H1 (cell line): ENCODE measurements at regions not wholly inside any gene's neighbourhood (a gene's known extent, or its start where the extent isn't known, plus 50 kb on each side); places are given as distances from the start of the nearest gene placed in this dataset.
A peak's percentile ranks its signal among the peaks of the same experiment; 100 is the strongest.

Experiments used
- CTCF ChIA-PET: fragments of 300-600 bp; sonication (Branson Sonifier 250); formaldehyde crosslinking; loops from one replicate; lab custom pipeline; 2021; ENCODE audit not compliant: partially characterized antibody; lab: Charles Lee
- POLR2A ChIA-PET: fragments of 300-600 bp; sonication (Branson Sonifier 250); formaldehyde crosslinking; loops from one replicate; lab custom pipeline; 2021; ENCODE audit warnings: inconsistent platforms; ENCODE audit not compliant: partially characterized antibody; lab: Charles Lee
- DNase-seq, 2 experiments: peaks; one replicate each; pipeline versions ENCODE4 v3.0.0 to v3.0.0-alpha.2; 2010 to 2022; ENCODE audit warnings: low spot score in 2 of 2, low read depth in 1 of 2, mixed read lengths in 1 of 2
- FAIRE-seq: peaks from 2 replicates; lab custom pipeline; 2011; peaks lifted over from hg19 to GRCh38; lab: Jason Lieb, UNC
- H2AFZ ChIP-seq: 2 replicates; pipeline ENCODE4 v1.8.1; 2012; ENCODE audit warnings: low read length, inconsistent platforms
- H2AK5ac ChIP-seq: 2 replicates; pipeline ENCODE4 v1.6.1; 2013; ENCODE audit warnings: low read depth, low read length
- H2BK120ac ChIP-seq: replicated peaks from 2 replicates; pipeline ENCODE3; 2013; ENCODE audit warnings: low read depth, low read length, inconsistent platforms
- H2BK12ac ChIP-seq: 2 replicates; pipeline ENCODE4 v1.6.1; 2013; ENCODE audit warnings: low read depth, low read length
- H2BK15ac ChIP-seq: 2 replicates; pipeline ENCODE4 v1.6.1; 2013; ENCODE audit warnings: low read length
- H2BK20ac ChIP-seq: 2 replicates; pipeline ENCODE4 v1.6.1; 2013; ENCODE audit warnings: low read length
- H2BK5ac ChIP-seq: 2 replicates; pipeline ENCODE4 v1.6.1; 2013; ENCODE audit warnings: low read depth, low read length
- H3K14ac ChIP-seq: 2 replicates; pipeline ENCODE4 v1.6.1; 2013; ENCODE audit warnings: inconsistent platforms; ENCODE audit not compliant: insufficient read length
- H3K18ac ChIP-seq: 2 replicates; pipeline ENCODE4 v1.6.1; 2013; ENCODE audit warnings: low read length; ENCODE audit errors: extremely low read depth
- H3K23ac ChIP-seq: 2 replicates; pipeline ENCODE4 v1.6.1; 2013; ENCODE audit warnings: inconsistent platforms; ENCODE audit not compliant: insufficient read length
- H3K23me2 ChIP-seq: 2 replicates; pipeline ENCODE4 v1.6.1; 2013; ENCODE audit warnings: low read depth, low read length
- H3K27ac ChIP-seq: 2 replicates; pipeline ENCODE4 v1.6.1; 2011; ENCODE audit warnings: low read depth, low read length, inconsistent platforms
- H3K27me3 ChIP-seq, 4 experiments: replicated peaks in 1 of 4; 1 replicate in 1 of 4; 2 replicates in 3 of 4; pipeline versions ENCODE4 v1.6.1 to v1.8.1; 2011 to 2013; ENCODE audit warnings: low read length in 3 of 4, mild to moderate bottlenecking in 3 of 4, inconsistent platforms in 2 of 4, mixed read lengths in 2 of 4, moderate library complexity in 1 of 4; ENCODE audit not compliant: control insufficient read depth in 3 of 4, insufficient read depth in 3 of 4; ENCODE audit errors: extremely low read depth in 1 of 4
- H3K36me3 ChIP-seq, 4 experiments: 2 replicates each; pipeline versions ENCODE4 v1.6.1 to v1.8.1; 2011 to 2013; ENCODE audit warnings: mild to moderate bottlenecking in 4 of 4, low read length in 3 of 4, moderate library complexity in 2 of 4, control low read depth in 1 of 4, inconsistent platforms in 1 of 4; ENCODE audit not compliant: insufficient read depth in 4 of 4, control insufficient read depth in 2 of 4
- H3K4ac ChIP-seq: replicated peaks from 2 replicates; pipeline ENCODE3; 2013; ENCODE audit warnings: low read length, low read depth, mixed read lengths, inconsistent platforms; ENCODE audit not compliant: insufficient read length
- H3K4me1 ChIP-seq, 4 experiments: replicated peaks in 1 of 4; 1 replicate in 1 of 4; 2 replicates in 3 of 4; pipeline versions ENCODE4 v1.6.1 to v1.8.1; 2011 to 2013; ENCODE audit warnings: low read length in 3 of 4, inconsistent platforms in 2 of 4, mixed read lengths in 1 of 4; ENCODE audit not compliant: insufficient read depth in 4 of 4, control insufficient read depth in 3 of 4
- H3K4me2 ChIP-seq, 2 experiments: 2 replicates each; pipeline versions ENCODE4 v1.6.1 to v1.8.1; 2011 to 2013; ENCODE audit warnings: low read depth in 2 of 2, low read length in 2 of 2, control low read depth in 1 of 2, inconsistent platforms in 1 of 2, mild to moderate bottlenecking in 1 of 2; ENCODE audit not compliant: insufficient read depth in 1 of 2
- H3K4me3 ChIP-seq, 4 experiments: fragments of 200-600, 300-600 bp in 1 of 4; sonication (generic), shearing (Covaris generic), sonication (Bioruptor Twin) in 1 of 4; 2 replicates each; pipeline versions ENCODE4 v1.5.1 to v1.8.1; 2011 to 2016; ENCODE audit warnings: low read length in 4 of 4, low read depth in 3 of 4, control low read depth in 2 of 4, inconsistent platforms in 2 of 4, mild to moderate bottlenecking in 2 of 4, mixed read lengths in 1 of 4, moderate library complexity in 1 of 4; ENCODE audit not compliant: insufficient read depth in 2 of 4; ENCODE audit errors: extremely low read depth in 1 of 4
- H3K56ac ChIP-seq: replicated peaks from 2 replicates; pipeline ENCODE3; 2013; ENCODE audit warnings: low read depth, mild to moderate bottlenecking, mixed read lengths, low read length, inconsistent platforms; ENCODE audit not compliant: insufficient read length
- H3K79me1 ChIP-seq: 2 replicates; pipeline ENCODE4 v1.6.1; 2013; ENCODE audit warnings: low read depth, low read length, control low read depth
- H3K79me2 ChIP-seq, 2 experiments: 2 replicates each; pipeline versions ENCODE4 v1.6.1 to v1.8.1; 2012 to 2013; ENCODE audit warnings: low read length in 2 of 2, mild to moderate bottlenecking in 2 of 2, inconsistent platforms in 1 of 2; ENCODE audit not compliant: insufficient read depth in 2 of 2, control insufficient read depth in 1 of 2
- H3K9ac ChIP-seq, 4 experiments: replicated peaks in 1 of 4; 1 replicate in 1 of 4; 2 replicates in 3 of 4; pipeline versions ENCODE4 v1.6.1 to v1.8.1; 2011 to 2013; ENCODE audit warnings: low read depth in 3 of 4, low read length in 3 of 4, control low read depth in 2 of 4, mild to moderate bottlenecking in 2 of 4, moderate library complexity in 2 of 4, inconsistent platforms in 1 of 4; ENCODE audit errors: extremely low read depth in 1 of 4
- H3K9me3 ChIP-seq, 2 experiments: 2 replicates each; pipeline versions ENCODE4 v1.6.1 to v1.8.1; 2012 to 2013; ENCODE audit warnings: mild to moderate bottlenecking in 2 of 2, moderate library complexity in 2 of 2, control low read depth in 1 of 2, inconsistent platforms in 1 of 2, low read depth in 1 of 2, low read length in 1 of 2, mixed read lengths in 1 of 2; ENCODE audit not compliant: insufficient read depth in 2 of 2
- H4K20me1 ChIP-seq, 2 experiments: replicated peaks in 1 of 2; 2 replicates each; pipeline versions ENCODE3 to v1.8.1; 2011 to 2013; ENCODE audit warnings: inconsistent platforms in 2 of 2, low read length in 2 of 2, mild to moderate bottlenecking in 1 of 2; ENCODE audit not compliant: insufficient read depth in 2 of 2, control insufficient read depth in 1 of 2
- H4K5ac ChIP-seq: 2 replicates; pipeline ENCODE4 v1.6.1; 2013; ENCODE audit warnings: low read length, low read depth, mixed read lengths, inconsistent platforms; ENCODE audit not compliant: insufficient read length
- H4K8ac ChIP-seq: 2 replicates; pipeline ENCODE4 v1.8.0; 2013; ENCODE audit warnings: mild to moderate bottlenecking, moderate library complexity, low read length, inconsistent platforms; ENCODE audit not compliant: insufficient read depth; ENCODE audit errors: extremely low read depth
- H4K91ac ChIP-seq: replicated peaks from 2 replicates; pipeline ENCODE3; 2013; ENCODE audit warnings: low read length, mixed read lengths, inconsistent platforms; ENCODE audit not compliant: insufficient read length
- BCL11A ChIP-seq, 2 experiments: IDR thresholded peaks; one replicate each; pipeline ENCODE4 v1.6.1; 2011; ENCODE audit warnings: low read depth in 2 of 2, low read length in 2 of 2, mild to moderate bottlenecking in 2 of 2
- FOSL1 ChIP-seq: IDR thresholded peaks from 2 replicates; pipeline ENCODE4 v1.6.1; 2011; ENCODE audit warnings: mild to moderate bottlenecking, low read depth, low read length, moderate library complexity; ENCODE audit not compliant: insufficient read depth
- JUND ChIP-seq: IDR thresholded peaks from 2 replicates; pipeline ENCODE4 v1.6.1; 2011; ENCODE audit warnings: mild to moderate bottlenecking, improper control_type of control experiment, low read length
- KDM4A ChIP-seq: IDR thresholded peaks from one replicate; pipeline ENCODE4 v1.7.1; 2012; ENCODE audit warnings: low read depth, mild to moderate bottlenecking, moderate library complexity, low read length, inconsistent platforms; ENCODE audit not compliant: severe bottlenecking
- SIN3A ChIP-seq, 2 experiments: IDR thresholded peaks in 1 of 2; conservative IDR thresholded peaks in 1 of 2; 2 replicates each; pipeline ENCODE4 v1.6.1; 2011 to 2012; ENCODE audit warnings: low read length in 2 of 2, improper control_type of control experiment in 1 of 2, low read depth in 1 of 2, mild to moderate bottlenecking in 1 of 2
- SP4 ChIP-seq: IDR thresholded peaks from 2 replicates; pipeline ENCODE4 v1.6.1; 2012; ENCODE audit warnings: low read length, inconsistent platforms
- SUZ12 ChIP-seq: fragments of 200-600 bp; sonication (generic); IDR thresholded peaks from 2 replicates; pipeline ENCODE4 v1.6.1; 2012; ENCODE audit warnings: mild to moderate bottlenecking, inconsistent platforms, low read length, moderate library complexity, mixed read lengths
- WGBS, 2 experiments: shearing (Covaris generic) in 1 of 2; methylation state at CpG; one replicate each; pipeline versions ENCODE4 v1.1.6 to v1.1.7; 2013 to 2015; ENCODE audit warnings: low lambda C conversion rate in 2 of 2, mixed read lengths in 2 of 2, inconsistent platforms in 1 of 2, low coverage in 1 of 2, missing lambda C conversion rate in 1 of 2; ENCODE audit not compliant: insufficient replicate concordance in 2 of 2, insufficient coverage in 1 of 2, insufficient read length in 1 of 2; ENCODE audit errors: extremely low coverage in 1 of 2, missing lambda C conversion rate in 1 of 2; 5-methylcytosine and 5-hydroxymethylcytosine counted together
- TF ChIP-seq, protein P1 (sequence below): IDR thresholded peaks from 2 replicates; pipeline ENCODE4 v1.6.1; 2012; ENCODE audit warnings: inconsistent platforms

DNA sequence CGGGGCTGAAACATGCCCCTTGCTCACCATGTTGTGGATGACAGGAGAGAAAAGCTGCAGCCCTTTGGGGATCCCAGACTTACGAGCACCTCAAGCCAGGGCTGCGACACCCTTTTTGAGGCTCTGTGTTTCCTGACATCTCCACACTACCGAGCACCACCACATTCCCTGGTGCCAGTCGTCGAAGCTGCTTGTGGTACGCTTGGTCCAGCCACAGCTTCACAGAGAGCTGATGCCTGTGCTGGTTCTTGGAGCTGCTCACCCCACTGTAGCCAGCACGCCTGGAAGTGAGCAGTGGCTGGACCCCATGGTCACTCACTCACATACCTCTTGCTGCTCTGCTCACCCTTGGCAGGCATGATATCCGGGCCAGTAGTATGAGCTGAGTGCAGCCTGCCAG, 367.5 kb downstream of the SLITRK6 start:
- H4K8ac ChIP-seq, result no peak overlapping the region
- H3K79me1 ChIP-seq, result no peaks in the 10 kb centered on the region
- H2BK5ac ChIP-seq, result no peak overlapping the region
- H3K9me3 ChIP-seq, result no peaks in the 10 kb centered on the region; a peak in 1 of 4 replicates
- no peak overlapping the region for H3K4me2 ChIP-seq
- no peak overlapping the region for H3K14ac ChIP-seq
- H3K27me3 ChIP-seq, result no peaks in the 10 kb centered on the region
- no peak overlapping the region for H4K5ac ChIP-seq
- no peak for FAIRE-seq
- H3K23ac ChIP-seq, result no peak overlapping the region
- H2AFZ ChIP-seq, result no peak overlapping the region
- 94% methylated on average over 8 of the region's 9 CpGs; no CpG with 5 or more reads in 1 of the 2 experiments for WGBS, 2 experiments
- no peaks in the 10 kb centered on the region for H3K79me2 ChIP-seq
- no peak for DNase-seq
- H2AK5ac ChIP-seq, result no peak overlapping the region
- CTCF ChIA-PET, result interaction anchor here (0.6 kb wide), 2 partner anchors 68 to 524 kb away, joined by 3 to 4 read pairs; no protein-coding TSS in a partner anchor
- H3K56ac ChIP-seq, result no peak overlapping the region
- H2BK15ac ChIP-seq, result no peak overlapping the region
- H3K23me2 ChIP-seq, result no peaks in the 10 kb centered on the region
- no peak overlapping the region for H2BK20ac ChIP-seq
- no peak overlapping the region for H3K4me3 ChIP-seq
- no peaks in the 10 kb centered on the region for H3K4me1 ChIP-seq
- no peak overlapping the region for H3K18ac ChIP-seq
- H3K36me3 ChIP-seq, result no peaks in the 10 kb centered on the region
- no peak overlapping the region for H3K4ac ChIP-seq
- H2BK12ac ChIP-seq, result no peak overlapping the region
- POLR2A ChIA-PET, result no interaction called here
- no peaks in the 10 kb centered on the region for H4K20me1 ChIP-seq
- 0 out of 2 replicates have a peak overlapping the region, but pooled peaks have one; percentile 34 for H3K27ac ChIP-seq
- no peak overlapping the region for H2BK120ac ChIP-seq
- no peak overlapping the region for H3K9ac ChIP-seq
- no peak overlapping the region for H4K91ac ChIP-seq
- TF ChIP-seq FOSL1 (no peak), KDM4A (no peak), BCL11A (IDR thresholded peaks at IDR 0.05; ENCODE audit: low read depth in 2 of 2, low read length in 2 of 2) (no peak), JUND (no peak), SP4 (no peak), SIN3A (conservative IDR thresholded peaks at IDR 0.05 in 1 of 2, IDR thresholded peaks at IDR 0.05 in 1 of 2; ENCODE audit: low read depth in 1 of 2, low read length in 2 of 2) (no peak), SUZ12 (no peak)
- TF ChIP-seq, protein P1, sequence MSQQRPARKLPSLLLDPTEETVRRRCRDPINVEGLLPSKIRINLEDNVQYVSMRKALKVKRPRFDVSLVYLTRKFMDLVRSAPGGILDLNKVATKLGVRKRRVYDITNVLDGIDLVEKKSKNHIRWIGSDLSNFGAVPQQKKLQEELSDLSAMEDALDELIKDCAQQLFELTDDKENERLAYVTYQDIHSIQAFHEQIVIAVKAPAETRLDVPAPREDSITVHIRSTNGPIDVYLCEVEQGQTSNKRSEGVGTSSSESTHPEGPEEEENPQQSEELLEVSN, result no peak
